ENCODE measurements at regions not wholly inside any gene's neighbourhood (a gene's known extent, or its start where the extent isn't known, plus 50 kb on each side); places are given as distances from the start of the nearest gene placed in this dataset.

- TF ChIP-seq CTCF (IDR thresholded peaks at IDR 0.05) (no peak), POLR2A (IDR thresholded peaks at IDR 0.05) (no peak)
Observed at GRCh38 chr2:220259662-220260061, 632.2 kb downstream of the SLC4A3 start.
